ENCODE measurements at regions not wholly inside any gene's neighbourhood (a gene's known extent, or its start where the extent isn't known, plus 50 kb on each side); places are given as distances from the start of the nearest gene placed in this dataset.

- no peak for TF ChIP-seq MAX (IDR thresholded peaks at IDR 0.05; ENCODE audit: low read depth)
These were observed 58.7 kb upstream of the MKRN3 start (continued) for GRCh38 chr15:23506762-23507161.

GRCh38 chr15:23503980-23504379, 56.9 kb upstream of the GOLGA6L2 start:
- H3F3A ChIP-seq (replicated peaks; ENCODE audit: insufficient read depth): no peaks in the 10 kb centered on the region
- ChIA-PET CTCF (no interaction called here), POLR2A (no interaction called here)
- WGBS (ENCODE audit: low lambda C conversion rate): 20% methylated on average over 3 of the region's 3 CpGs
- no peaks in the 10 kb centered on the region for H3K9me3 ChIP-seq
- no peak overlapping the region for H3K4me2 ChIP-seq
- H3K9me2 ChIP-seq: no peaks in the 10 kb centered on the region
- H4K20me1 ChIP-seq (ENCODE audit: insufficient read depth): no peaks in the 10 kb centered on the region
- TF ChIP-seq NFIC (IDR thresholded peaks at IDR 0.05; ENCODE audit: borderline replicate concordance) (no peak), ELF1 (IDR thresholded peaks at IDR 0.05) (no peak), RFX5 (IDR thresholded peaks at IDR 0.05; ENCODE audit: low read length) (no peak), YY1 (IDR thresholded peaks at IDR 0.05; ENCODE audit: low read depth) (no peak), FOXJ3 (CRISPR knock-in tag; IDR thresholded peaks at IDR 0.05) (no peak), REST (IDR thresholded peaks at IDR 0.05; ENCODE audit: low read depth, low read length) (no peak)
- H3K27ac ChIP-seq (ENCODE audit: low read depth in 2 of 2, low read length in 1 of 2): no peak overlapping the region
- H3K36me3 ChIP-seq (replicated peaks in 1 of 2; ENCODE audit: control insufficient read depth in 1 of 2, insufficient read depth in 2 of 2, low read length in 1 of 2): no peaks in the 10 kb centered on the region
- no peaks in the 10 kb centered on the region for H3K79me2 ChIP-seq (ENCODE audit: insufficient read depth)
- H3K4me1 ChIP-seq (ENCODE audit: control insufficient read depth in 1 of 2, insufficient read depth in 2 of 2, low read depth in 1 of 2, low read length in 1 of 2): no peaks in the 10 kb centered on the region
- no peak overlapping the region for H2AFZ ChIP-seq (ENCODE audit: low read depth)
- no peaks in the 10 kb centered on the region; the same call in 1 of the 2 replicates for H3K27me3 ChIP-seq (ENCODE audit: insufficient read depth)
- H3K9ac ChIP-seq: no peak overlapping the region
- no peak overlapping the region for H3K4me3 ChIP-seq (ENCODE audit: low read depth in 2 of 2, low read length in 1 of 2)
- no peak for DNase-seq

- CTCF ChIA-PET: no interaction called here
- no peak overlapping the region for H3K9ac ChIP-seq
These were observed 56.5 kb upstream of the GOLGA6L2 start for GRCh38 chr15:23503576-23503975.

More at GRCh38 chr15:23503576-23503975, 56.5 kb upstream of the GOLGA6L2 start:
- no peak for TF ChIP-seq MXI1 (IDR thresholded peaks at IDR 0.05; ENCODE audit: low read depth, low read length)
- no peak for TF ChIP-seq CTCF (IDR thresholded peaks at IDR 0.05)
- TF ChIP-seq RAD21 (IDR thresholded peaks at IDR 0.05; ENCODE audit: low read length): no peak
- no peak for TF ChIP-seq FOXJ3 (CRISPR knock-in tag; IDR thresholded peaks at IDR 0.05)
- no peak for TF ChIP-seq MEF2A (IDR thresholded peaks at IDR 0.05; ENCODE audit: borderline replicate concordance, low read depth)
- no peak for TF ChIP-seq JUND (IDR thresholded peaks at IDR 0.05)
- TF ChIP-seq RCOR1 (IDR thresholded peaks at IDR 0.05; ENCODE audit: low read length): no peak
- TF ChIP-seq TAF1 (IDR thresholded peaks at IDR 0.05; ENCODE audit: borderline replicate concordance, low read depth, low read length): no peak
- H3K4me3 ChIP-seq (ENCODE audit: low read depth in 2 of 2, low read length in 1 of 2): no peak overlapping the region
- no peaks in the 10 kb centered on the region for H3K79me2 ChIP-seq (ENCODE audit: insufficient read depth)
- no peaks in the 10 kb centered on the region for H3K9me3 ChIP-seq
- WGBS (ENCODE audit: low lambda C conversion rate): 12% methylated on average over 4 of the region's 4 CpGs
- H3K4me1 ChIP-seq (ENCODE audit: control insufficient read depth in 1 of 2, insufficient read depth in 2 of 2, low read depth in 1 of 2, low read length in 1 of 2): no peaks in the 10 kb centered on the region
- no peak overlapping the region for H3K4me2 ChIP-seq
- H4K20me1 ChIP-seq (ENCODE audit: insufficient read depth): no peaks in the 10 kb centered on the region
- no peak overlapping the region for H3K27ac ChIP-seq (ENCODE audit: low read depth in 2 of 2, low read length in 1 of 2)
- no peak for DNase-seq
- POLR2A ChIA-PET: no interaction called here
- no peaks in the 10 kb centered on the region for H3K9me2 ChIP-seq
- H3F3A ChIP-seq (replicated peaks; ENCODE audit: insufficient read depth): no peaks in the 10 kb centered on the region
- H3K36me3 ChIP-seq (replicated peaks in 1 of 2; ENCODE audit: control insufficient read depth in 1 of 2, insufficient read depth in 2 of 2, low read length in 1 of 2): no peaks in the 10 kb centered on the region
- H3K27me3 ChIP-seq (ENCODE audit: insufficient read depth): no peaks in the 10 kb centered on the region; the same call in 1 of the 2 replicates
- H2AFZ ChIP-seq (ENCODE audit: low read depth): no peak overlapping the region

Data from SK-N-SH (cell line).